ENCODE measurements at regions not wholly inside any gene's neighbourhood (a gene's known extent, or its start where the extent isn't known, plus 50 kb on each side); places are given as distances from the start of the nearest gene placed in this dataset.

DNA sequence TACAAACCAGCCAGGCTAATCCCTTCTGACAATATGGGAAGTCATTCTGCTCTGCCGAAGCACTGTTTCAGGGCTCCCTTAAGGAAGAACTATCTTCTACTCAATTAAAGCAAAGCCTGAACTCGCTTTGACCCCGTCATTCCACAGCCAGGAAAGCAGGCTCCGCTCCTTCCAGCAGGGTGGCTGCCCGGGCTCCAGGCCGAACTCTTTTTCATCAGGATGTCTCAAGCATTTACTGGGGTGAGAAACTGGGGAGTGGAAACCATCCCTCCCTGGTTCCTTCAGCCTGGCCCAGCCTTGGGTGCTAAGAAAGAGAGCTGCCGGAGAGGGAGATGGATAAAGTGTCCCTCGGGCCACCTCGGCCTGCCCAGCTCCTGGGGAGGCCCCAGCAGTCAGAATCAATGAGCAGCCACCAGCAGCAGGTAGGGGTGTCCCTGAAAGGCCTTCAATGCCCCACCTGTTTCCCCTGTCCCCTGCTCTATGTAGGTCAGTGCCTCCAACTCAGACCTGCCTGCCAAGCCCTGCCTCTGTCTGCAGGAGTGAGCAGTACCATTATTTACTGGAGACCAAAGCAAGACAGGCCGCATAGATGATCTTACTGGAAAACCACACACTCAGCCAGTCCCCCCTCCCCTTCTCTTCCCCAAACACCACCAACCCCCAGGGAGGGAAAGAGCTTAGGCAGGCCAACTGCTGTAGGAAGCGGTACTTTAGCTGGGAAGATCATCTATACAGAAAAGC, 225.6 kb upstream of the TLE3 start:
- H3K27ac ChIP-seq (ENCODE audit: low read depth, low read length), result no peak overlapping the region
- 38 to 81% (median 46%) methylated on average over 11 of the region's 11 CpGs for WGBS, 3 donors

GRCh38 chr15:70322051-70322668, 224.4 kb upstream of the TLE3 start:
- 80 to 83% (median 81%) methylated on average over 6 of the region's 6 CpGs for WGBS, 3 donors
- no peak overlapping the region for H3K27ac ChIP-seq (ENCODE audit: low read depth, low read length)

- no peak overlapping the region for H3K27ac ChIP-seq (ENCODE audit: low read depth, low read length)
These were observed 223.6 kb upstream of the TLE3 start for GRCh38 chr15:70321172-70321819.

GRCh38 chr15:70320482-70320881, 222.8 kb upstream of the TLE3 start:
- 20 to 25% (median 25%) methylated on average over 2 of the region's 2 CpGs for WGBS, 3 donors
- no peak overlapping the region for H3K27ac ChIP-seq (ENCODE audit: low read depth, low read length)

More at GRCh38 chr15:70321172-70321819, 223.6 kb upstream of the TLE3 start:
- 41 to 64% (median 49%) methylated on average over 4 of the region's 4 CpGs for WGBS, 3 donors

- 84 to 88% (median 85%) methylated on average over 3 of the region's 3 CpGs for WGBS, 3 donors
- H3K27ac ChIP-seq (ENCODE audit: low read depth, low read length), result no peak overlapping the region
These were observed 222.4 kb upstream of the TLE3 start for GRCh38 chr15:70320077-70320476.

GRCh38 chr15:70319466-70319865, 221.7 kb upstream of the TLE3 start:
- WGBS, 3 donors, result 77 to 89% (median 81%) methylated on average over 4 of the region's 4 CpGs
- H3K27ac ChIP-seq (ENCODE audit: low read depth, low read length), result no peak overlapping the region

- no peak overlapping the region for H3K27ac ChIP-seq (ENCODE audit: low read depth, low read length)
- 51 to 65% (median 55%) methylated on average over 11 of the region's 11 CpGs for WGBS, 3 donors
These were observed 221.1 kb upstream of the TLE3 start for GRCh38 chr15:70318594-70319465.

- WGBS, 3 donors, result 88 to 91% (median 89%) methylated on average over 8 of the region's 8 CpGs
- no peak overlapping the region for H3K27ac ChIP-seq (ENCODE audit: low read depth, low read length)
These were observed 218.4 kb upstream of the TLE3 start for GRCh38 chr15:70316059-70316600.

GRCh38 chr15:70315431-70315830, 217.7 kb upstream of the TLE3 start:
- H3K27ac ChIP-seq (ENCODE audit: low read depth, low read length), result no peak overlapping the region

DNA sequence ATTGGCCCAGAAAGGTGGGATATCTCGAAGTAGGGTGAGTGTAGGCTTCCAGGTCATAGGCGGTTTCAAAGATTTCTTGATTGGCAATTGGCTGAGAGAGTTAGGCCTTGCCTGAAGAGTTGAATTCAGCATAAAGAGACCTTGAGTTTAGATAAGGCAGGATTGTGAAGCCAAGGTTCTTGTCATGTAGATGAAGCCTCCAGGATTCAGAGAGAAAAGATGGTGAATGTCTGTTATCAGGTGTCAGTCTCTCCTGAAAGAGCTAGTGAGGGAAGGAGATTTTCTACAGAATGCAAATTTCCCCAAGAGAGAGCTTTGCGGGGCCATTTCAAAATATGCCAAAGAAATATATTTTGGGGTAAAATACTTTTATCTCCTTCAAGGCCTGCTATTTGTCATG, 217.0 kb upstream of the TLE3 start:
- WGBS, 3 donors, result 97 to 98% (median 98%) methylated on average over 3 of the region's 3 CpGs
- H3K27ac ChIP-seq (ENCODE audit: low read depth, low read length), result no peak overlapping the region

DNA sequence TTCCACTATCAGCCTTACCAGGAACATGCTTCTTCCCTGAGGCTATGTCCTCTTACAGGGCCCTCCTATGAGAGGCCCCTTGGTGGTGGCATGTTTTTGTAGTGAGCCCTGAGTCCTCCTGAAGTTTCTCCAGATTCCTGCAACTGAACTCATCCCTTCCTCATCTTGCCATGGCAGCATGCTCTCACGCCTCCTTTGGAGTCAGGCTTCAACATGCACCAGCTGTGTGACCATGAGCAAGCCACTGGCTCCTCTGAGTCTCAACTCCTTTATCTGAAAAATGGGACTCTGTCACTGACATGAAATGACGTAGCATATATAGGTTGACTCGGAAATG, 216.3 kb upstream of the TLE3 start:
- 95 to 98% (median 97%) methylated on average over 3 of the region's 3 CpGs for WGBS, 3 donors
- H3K27ac ChIP-seq (ENCODE audit: low read depth, low read length), result no peak overlapping the region

GRCh38 chr15:70313099-70314017, 215.6 kb upstream of the TLE3 start:
- 92 to 94% (median 92%) methylated on average over 9 of the region's 9 CpGs for WGBS, 3 donors
- H3K27ac ChIP-seq (ENCODE audit: low read depth, low read length), result no peak overlapping the region

DNA sequence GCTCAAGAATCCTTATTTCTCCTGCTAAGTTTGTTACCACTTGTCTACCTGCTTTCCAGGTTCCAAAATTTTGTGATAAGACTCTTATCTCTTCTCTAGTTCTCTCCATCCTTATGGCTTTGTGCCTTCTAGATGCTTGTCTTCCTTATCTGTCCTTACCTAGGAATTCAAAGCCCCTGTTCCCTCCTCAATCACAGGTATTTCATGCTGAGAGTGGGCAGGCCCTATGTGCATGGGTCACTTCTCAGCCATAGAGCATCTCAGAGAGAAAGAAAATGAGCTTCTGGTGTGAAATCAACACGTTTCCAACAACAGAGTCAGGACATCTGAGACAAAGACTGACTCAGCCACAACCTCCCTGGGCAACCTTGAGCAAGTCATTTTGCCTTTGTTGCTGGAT, 214.1 kb upstream of the TLE3 start:
- no peak overlapping the region for H3K27ac ChIP-seq (ENCODE audit: low read depth, low read length)
- 27 to 84% (median 62%) methylated on average over 1 of the region's 1 CpG for WGBS, 3 donors

DNA sequence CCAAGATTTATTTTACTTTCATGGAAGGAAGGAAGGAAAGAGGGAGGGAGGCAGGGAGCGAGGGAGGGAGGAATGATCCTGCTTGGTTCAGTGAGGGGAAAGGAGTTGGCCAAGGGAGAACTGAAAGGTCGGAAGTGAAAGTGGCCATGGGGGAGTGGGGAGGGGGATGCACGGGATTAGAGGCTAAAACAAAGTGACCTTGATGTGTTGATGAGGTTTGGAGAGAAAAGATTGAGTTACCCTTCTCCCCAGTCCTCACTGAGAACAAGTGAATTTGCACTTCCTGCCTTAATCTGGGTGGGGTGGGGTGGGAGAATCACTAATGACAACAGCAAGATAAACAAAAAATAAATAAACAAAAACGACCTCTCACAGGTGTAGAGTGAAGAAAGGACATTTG, 212.0 kb upstream of the TLE3 start:
- WGBS, 3 donors, result 44 to 68% (median 55%) methylated on average over 4 of the region's 4 CpGs
- H3K27ac ChIP-seq (ENCODE audit: low read depth, low read length), result no peak overlapping the region

DNA sequence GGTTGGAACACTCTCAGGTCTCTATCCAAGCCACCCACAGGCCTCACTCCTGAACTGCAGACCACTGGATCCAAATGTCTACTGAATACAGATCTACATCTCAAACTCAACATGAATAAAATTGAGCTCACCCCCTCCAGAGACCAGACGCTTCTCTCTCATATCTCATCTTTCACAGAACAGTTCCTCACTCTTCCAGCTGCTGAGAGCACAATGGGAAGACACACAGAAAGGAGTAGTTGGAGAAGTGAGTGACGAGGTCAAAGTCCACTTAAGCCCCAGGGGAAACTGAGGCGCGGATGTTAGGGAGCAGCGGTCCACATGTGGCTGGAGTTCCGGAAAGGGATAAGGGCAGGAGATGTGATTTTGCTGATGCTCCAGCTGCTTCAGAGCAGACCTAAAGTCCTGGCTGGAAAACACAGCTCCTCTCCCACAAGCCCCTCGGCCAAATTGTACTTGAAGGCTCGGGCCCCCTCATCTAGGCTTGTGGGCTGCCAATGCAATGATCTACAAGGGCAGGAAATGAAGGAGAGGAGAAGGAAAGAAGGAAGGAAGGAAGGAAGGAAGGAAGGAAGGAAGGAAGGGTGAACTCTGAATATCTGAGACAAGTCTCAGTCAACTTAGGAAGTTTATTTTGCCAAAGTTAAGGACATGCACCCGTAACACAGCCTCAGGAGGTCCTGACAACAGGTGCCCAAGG, 211.2 kb upstream of the TLE3 start:
- 72 to 84% (median 80%) methylated on average over 9 of the region's 9 CpGs for WGBS, 3 donors
- H3K27ac ChIP-seq (ENCODE audit: low read depth, low read length), result no peak overlapping the region

- H3K27ac ChIP-seq (ENCODE audit: low read depth, low read length), result no peak overlapping the region
- WGBS, 3 donors, result 26 to 37% (median 28%) methylated on average over 4 of the region's 4 CpGs
These were observed 210.5 kb upstream of the TLE3 start for GRCh38 chr15:70308011-70308734.

DNA sequence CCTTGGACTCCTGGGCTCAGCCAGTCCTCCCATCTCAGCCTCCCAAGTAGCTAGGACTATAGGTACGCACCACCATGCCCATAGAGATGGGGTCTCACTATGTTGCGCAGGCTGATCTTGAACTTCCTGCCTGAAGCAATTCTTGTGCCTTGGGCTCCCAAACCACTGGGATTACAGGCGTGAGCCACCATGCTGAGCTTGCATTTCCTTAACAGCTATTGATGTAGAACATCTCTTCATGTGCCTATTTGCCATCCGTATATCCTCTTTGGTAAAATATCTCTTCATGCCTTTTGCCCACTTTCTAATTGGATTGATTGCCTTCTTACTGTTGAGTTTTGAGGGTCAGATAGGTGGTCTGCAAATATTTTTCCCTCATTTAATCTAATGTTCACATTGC, 208.9 kb upstream of the TLE3 start:
- 93 to 95% (median 95%) methylated on average over 4 of the region's 4 CpGs for WGBS, 3 donors
- H3K27ac ChIP-seq (ENCODE audit: low read depth, low read length), result no peak overlapping the region

Measured in adipose tissue (tissue), 3 donors.